Fibroblast of villous mesenchyme (primary cell): ENCODE measurements at regions not wholly inside any gene's neighbourhood (a gene's known extent, or its start where the extent isn't known, plus 50 kb on each side); places are given as distances from the start of the nearest gene placed in this dataset.
"Not testable (repeated sequence)": the region's sequence is repeated elsewhere in the genome, so short reads cannot be mapped to it uniquely, and the experiment has no call there.

Source experiments
- DNase-seq: peaks from one replicate; pipeline ENCODE4 v3.0.0-alpha.2; 2010; ENCODE audit warnings: low read depth
- H3K4me3 ChIP-seq: 2 replicates; pipeline ENCODE4 v1.5.1; 2011; ENCODE audit warnings: low read depth, mild to moderate bottlenecking, low read length
- TF ChIP-seq, protein P1 (sequence below): IDR thresholded peaks from 2 replicates; pipeline ENCODE4 v1.5.1; 2012; ENCODE audit warnings: low read depth, mild to moderate bottlenecking, low read length; ENCODE audit not compliant: insufficient read depth

DNA sequence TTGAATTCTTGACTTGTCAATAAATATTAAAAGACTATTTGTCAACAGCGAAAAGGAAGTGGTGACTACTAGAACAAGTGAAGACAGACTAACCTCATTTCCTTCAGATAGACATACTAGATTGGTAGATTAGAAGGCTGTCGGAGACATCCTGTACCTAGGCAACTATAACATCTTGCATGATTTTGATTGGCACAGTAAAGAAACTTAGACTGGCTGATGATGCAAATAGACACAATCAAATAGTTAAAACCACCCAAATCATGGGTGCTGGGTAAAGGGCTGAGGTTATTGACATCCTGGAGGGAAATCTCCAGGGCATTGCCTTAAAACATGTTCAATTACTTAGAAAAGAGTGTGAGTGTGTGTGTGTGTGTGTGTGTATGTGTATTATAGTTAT lies 85.9 kb upstream of the EDEM3 start:
- TF ChIP-seq, protein P1, sequence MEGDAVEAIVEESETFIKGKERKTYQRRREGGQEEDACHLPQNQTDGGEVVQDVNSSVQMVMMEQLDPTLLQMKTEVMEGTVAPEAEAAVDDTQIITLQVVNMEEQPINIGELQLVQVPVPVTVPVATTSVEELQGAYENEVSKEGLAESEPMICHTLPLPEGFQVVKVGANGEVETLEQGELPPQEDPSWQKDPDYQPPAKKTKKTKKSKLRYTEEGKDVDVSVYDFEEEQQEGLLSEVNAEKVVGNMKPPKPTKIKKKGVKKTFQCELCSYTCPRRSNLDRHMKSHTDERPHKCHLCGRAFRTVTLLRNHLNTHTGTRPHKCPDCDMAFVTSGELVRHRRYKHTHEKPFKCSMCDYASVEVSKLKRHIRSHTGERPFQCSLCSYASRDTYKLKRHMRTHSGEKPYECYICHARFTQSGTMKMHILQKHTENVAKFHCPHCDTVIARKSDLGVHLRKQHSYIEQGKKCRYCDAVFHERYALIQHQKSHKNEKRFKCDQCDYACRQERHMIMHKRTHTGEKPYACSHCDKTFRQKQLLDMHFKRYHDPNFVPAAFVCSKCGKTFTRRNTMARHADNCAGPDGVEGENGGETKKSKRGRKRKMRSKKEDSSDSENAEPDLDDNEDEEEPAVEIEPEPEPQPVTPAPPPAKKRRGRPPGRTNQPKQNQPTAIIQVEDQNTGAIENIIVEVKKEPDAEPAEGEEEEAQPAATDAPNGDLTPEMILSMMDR, result no peak
- H3K4me3 ChIP-seq, result no peak overlapping the region
- DNase-seq, result no peak

GRCh38 chr1:184838504-184838951 lies 83.9 kb upstream of the EDEM3 start:
- no peak overlapping the region for H3K4me3 ChIP-seq
- TF ChIP-seq, protein P1, result no peak
- DNase-seq, result peak; percentile 90

DNA sequence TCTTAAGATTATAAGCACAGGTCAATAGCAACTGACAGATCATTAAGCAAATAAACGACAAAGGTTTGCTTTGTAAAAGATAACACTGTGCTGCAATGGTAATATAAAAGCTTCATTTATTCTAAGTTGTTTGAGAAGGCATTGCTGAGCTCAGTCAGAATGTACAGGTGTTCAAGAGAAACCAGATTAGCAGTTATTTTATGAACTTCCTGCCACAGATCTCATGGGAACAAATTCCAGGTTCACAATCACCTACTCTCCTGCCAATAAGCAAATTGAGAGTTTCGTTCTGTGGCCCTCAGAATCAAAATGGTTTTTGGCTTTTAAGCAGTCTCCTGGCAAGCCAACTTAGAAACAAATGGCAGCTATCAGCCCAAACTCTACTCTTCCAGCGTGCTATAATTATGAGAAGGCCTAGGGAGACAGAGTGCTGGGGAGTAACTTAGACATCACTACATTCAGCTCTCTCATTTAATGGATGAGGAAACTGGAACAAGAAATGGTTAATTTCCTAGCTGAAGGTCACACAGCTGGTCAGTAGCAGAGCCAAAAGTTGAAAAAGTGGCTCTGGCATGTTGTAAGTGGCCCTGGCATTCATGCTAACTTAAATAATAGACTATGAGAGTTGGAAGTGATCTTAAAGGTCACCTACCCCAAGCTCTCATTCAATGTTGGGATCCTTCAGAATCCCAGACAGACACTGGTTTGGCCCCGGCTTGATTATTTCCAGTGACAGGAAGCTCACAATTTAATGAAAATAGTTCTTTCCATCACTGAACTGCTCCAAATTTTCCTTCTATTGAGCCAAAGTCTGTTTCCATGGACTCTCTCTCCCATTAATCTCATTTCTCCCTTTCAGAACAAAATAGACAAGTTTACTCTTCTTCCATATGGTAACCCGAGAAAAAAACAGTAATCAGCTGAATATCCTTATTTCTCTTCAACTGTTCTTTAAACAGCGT lies 82.6 kb upstream of the EDEM3 start:
- DNase-seq, result no peak
- no peak overlapping the region for H3K4me3 ChIP-seq
- TF ChIP-seq, protein P1, result no peak

DNA sequence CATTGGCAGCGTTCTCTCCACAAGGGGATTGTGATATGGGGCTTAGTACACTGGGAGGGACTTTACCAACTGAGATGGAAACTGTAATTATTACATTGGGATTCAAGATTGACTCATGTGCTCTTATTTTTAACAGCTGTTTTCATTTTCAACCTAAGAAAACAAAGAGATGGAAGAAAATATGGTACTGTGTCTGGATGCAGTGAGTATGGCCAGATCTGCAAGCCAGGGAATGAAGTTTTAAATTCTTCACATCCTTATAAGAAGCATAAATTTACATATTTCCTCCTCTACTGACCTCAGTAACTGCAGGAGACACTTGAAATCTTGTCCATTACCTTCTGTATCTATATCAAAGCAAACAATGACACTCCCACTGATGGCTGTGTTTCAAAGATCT lies 81.5 kb upstream of the EDEM3 start:
- no peak overlapping the region for H3K4me3 ChIP-seq
- no peak for DNase-seq
- TF ChIP-seq, protein P1, result no peak

- not testable (repeated sequence) for H3K4me3 ChIP-seq, DNase-seq
Observed at GRCh38 chr1:184833994-184834393, 79.3 kb upstream of the EDEM3 start.

DNA sequence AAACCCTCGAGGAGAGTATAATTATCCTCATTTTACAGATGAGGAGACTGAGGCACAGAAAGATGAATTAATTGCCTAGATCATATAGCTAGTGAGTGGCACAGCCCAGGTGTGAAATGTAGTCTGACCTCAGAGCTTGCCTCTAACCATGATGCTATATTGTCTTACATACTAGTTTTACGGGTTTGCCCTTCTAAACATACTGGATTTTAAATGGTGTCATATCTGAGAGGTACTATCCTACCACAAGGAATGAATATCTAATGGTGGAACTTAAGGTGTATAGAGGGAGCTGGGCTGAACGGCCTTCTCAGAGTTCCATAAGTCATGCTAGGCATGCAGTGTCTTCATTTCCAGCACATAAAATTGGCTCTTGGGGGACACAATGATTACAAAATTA lies 77.9 kb upstream of the EDEM3 start:
- no peak for DNase-seq
- TF ChIP-seq, protein P1, result no peak
- no peak overlapping the region for H3K4me3 ChIP-seq

DNA sequence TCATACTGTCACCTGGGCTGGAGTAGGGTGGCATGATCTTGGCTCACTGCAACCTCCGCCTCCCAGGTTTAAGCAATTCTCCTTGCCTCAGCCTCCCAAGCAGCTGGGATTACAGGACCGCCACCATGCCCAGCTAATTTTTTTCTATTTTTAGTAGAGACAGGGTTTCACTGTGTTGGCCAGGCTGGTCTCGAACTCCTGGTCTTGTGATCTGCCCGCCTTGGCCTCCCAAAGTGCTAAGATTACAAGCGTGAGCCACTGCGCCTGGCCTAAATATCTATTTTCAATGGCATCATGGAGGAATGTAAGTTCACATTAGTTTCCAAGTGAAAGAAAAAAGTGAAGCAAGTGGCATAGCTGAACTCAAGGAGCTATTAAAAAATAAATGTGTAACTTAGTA lies 74.8 kb upstream of the EDEM3 start:
- DNase-seq, H3K4me3 ChIP-seq: not testable (repeated sequence)

DNA sequence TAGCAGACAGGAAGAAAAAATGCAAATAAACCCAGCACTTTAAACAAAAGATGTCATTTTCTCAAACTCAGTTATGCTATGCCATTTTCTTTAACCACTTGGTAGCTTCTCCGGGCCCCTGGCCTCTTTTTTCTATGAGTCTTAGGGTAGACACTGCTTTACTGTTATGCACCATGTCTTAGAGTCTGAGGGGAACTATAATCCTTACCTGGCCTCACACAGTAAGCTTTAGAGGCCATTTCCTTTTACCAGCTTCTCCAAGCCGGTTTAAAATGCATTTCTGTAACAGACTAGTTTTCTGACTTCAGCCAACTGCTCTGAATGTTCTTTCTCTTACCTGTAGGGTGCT lies 73.7 kb upstream of the EDEM3 start:
- DNase-seq, result no peak
- H3K4me3 ChIP-seq, result no peak overlapping the region
- TF ChIP-seq, protein P1, result no peak
